Activated CD8-positive, alpha-beta T cell treated with anti-CD3 and anti-CD28 coated beads for 36 hours (primary cell): ENCODE measurements at regions not wholly inside any gene's neighbourhood (a gene's known extent, or its start where the extent isn't known, plus 50 kb on each side); places are given as distances from the start of the nearest gene placed in this dataset.
"Not testable (repeated sequence)": the region's sequence is repeated elsewhere in the genome, so short reads cannot be mapped to it uniquely, and the experiment has no call there.

Experiments
- ATAC-seq: fragments of 200-7000 bp; cut with Tn5 transposase; one replicate; pipeline ENCODE4 v1.10.0; 2021; ENCODE audit warnings: mild to moderate bottlenecking, moderate library complexity
- CTCF ChIA-PET: fragments of 350-600 bp; sonication (Branson Sonifier 250); formaldehyde crosslinking; loops from one replicate; lab custom pipeline; 2021; ENCODE audit warnings: antibody characterized with exemption; lab: Charles Lee
- POLR2A ChIA-PET: fragments of 350-600 bp; sonication (Branson Sonifier 250); formaldehyde crosslinking; loops from one replicate; lab custom pipeline; 2021; ENCODE audit warnings: antibody characterized with exemption; lab: Charles Lee
- DNase-seq: peaks from one replicate; pipeline ENCODE4 v3.0.0-alpha.2; 2020
- H3K27ac Mint-ChIP-seq: one replicate; pipeline ENCODE4 v1.8.0; 2021; ENCODE audit warnings: mild to moderate bottlenecking, mixed read lengths
- H3K27me3 Mint-ChIP-seq: one replicate; pipeline ENCODE4 v1.8.0; 2021; ENCODE audit warnings: mixed read lengths
- H3K36me3 Mint-ChIP-seq: one replicate; pipeline ENCODE4 v1.8.0; 2021; ENCODE audit warnings: low read depth, mixed read lengths
- H3K4me1 Mint-ChIP-seq: one replicate; pipeline ENCODE4 v1.8.0; 2021; ENCODE audit warnings: low read depth, mixed read lengths
- H3K4me3 Mint-ChIP-seq: one replicate; pipeline ENCODE4 v1.8.0; 2021; ENCODE audit warnings: mild to moderate bottlenecking, moderate library complexity, mixed read lengths
- H3K9me3 Mint-ChIP-seq: one replicate; pipeline ENCODE4 v1.8.0; 2021; ENCODE audit warnings: mixed read lengths
- CTCF ChIP-seq: fragments of 200-600 bp; IDR thresholded peaks from one replicate; pipeline ENCODE4 v1.8.0; 2022; ENCODE audit warnings: antibody characterized with exemption, mild to moderate bottlenecking
- intact Hi-C: fragments of 100-400 bp; cut with micrococcal nuclease; formaldehyde crosslinking; loops from one replicate; pipeline ENCODE4 v1.10.0; 2022

GRCh38 chrX:78574306-78574705 is 84.8 kb downstream of the RTL3 start:
- TF ChIP-seq CTCF: no peak
- DNase-seq (no peak), ATAC-seq (no peak)
- no peak overlapping the region for H3K27ac Mint-ChIP-seq
- no peaks in the 10 kb centered on the region for H3K9me3 Mint-ChIP-seq
- no peaks in the 10 kb centered on the region for H3K36me3 Mint-ChIP-seq
- POLR2A ChIA-PET: no interaction called here
- H3K4me3 Mint-ChIP-seq: no peak overlapping the region
- intact Hi-C loops: no loop called here
- CTCF ChIA-PET: no interaction called here
- no peaks in the 10 kb centered on the region for H3K27me3 Mint-ChIP-seq
- H3K4me1 Mint-ChIP-seq: peaks cover 5% of the 10 kb centered on the region

- ATAC-seq (no peak), DNase-seq (no peak)
- H3K9me3 Mint-ChIP-seq: no peaks in the 10 kb centered on the region
- intact Hi-C loops: no loop called here
- no peak overlapping the region for H3K27ac Mint-ChIP-seq
- H3K36me3 Mint-ChIP-seq: no peaks in the 10 kb centered on the region
- CTCF ChIA-PET: no interaction called here
- no peaks in the 10 kb centered on the region for H3K27me3 Mint-ChIP-seq
- TF ChIP-seq CTCF: no peak
- peaks cover 5% of the 10 kb centered on the region for H3K4me1 Mint-ChIP-seq
- POLR2A ChIA-PET: no interaction called here
- no peak overlapping the region for H3K4me3 Mint-ChIP-seq
Observed at GRCh38 chrX:78573630-78574029, 85.5 kb downstream of the RTL3 start.

- DNase-seq (no peak), ATAC-seq (no peak)
- Mint-ChIP-seq H3K36me3 (no peaks in the 10 kb centered on the region), H3K4me3 (no peak overlapping the region), H3K27me3 (no peaks in the 10 kb centered on the region), H3K4me1 (peaks cover 5% of the 10 kb centered on the region), H3K27ac (no peak overlapping the region), H3K9me3 (no peaks in the 10 kb centered on the region)
- intact Hi-C loops: no loop called here
- CTCF ChIA-PET: no interaction called here
- POLR2A ChIA-PET: no interaction called here
- TF ChIP-seq CTCF: no peak
Observed at GRCh38 chrX:78571849-78572248, 87.3 kb downstream of the RTL3 start.

- Mint-ChIP-seq H3K27ac (peak overlapping the region; percentile 63), H3K27me3 (no peaks in the 10 kb centered on the region), H3K9me3 (no peaks in the 10 kb centered on the region), H3K36me3 (no peaks in the 10 kb centered on the region), H3K4me1 (peaks cover 4% of the 10 kb centered on the region), H3K4me3 (no peak overlapping the region)
- TF ChIP-seq CTCF: peak; percentile 38
- intact Hi-C loops: no loop called here
- DNase-seq (no peak), ATAC-seq (no peak)
- ChIA-PET CTCF (interaction anchor here (0.6 to 1.5 kb wide), 12 partner anchors 40 to 1121 kb away, joined by 3 to 4 read pairs (median 3); no protein-coding TSS in a partner anchor), POLR2A (no interaction called here)
Observed at GRCh38 chrX:78555401-78555980, 103.6 kb downstream of the RTL3 start.

GRCh38 chrX:78552628-78553027 is 106.5 kb downstream of the RTL3 start:
- POLR2A ChIA-PET, intact Hi-C loops, H3K36me3 Mint-ChIP-seq, CTCF ChIA-PET, H3K27ac Mint-ChIP-seq, ATAC-seq, H3K27me3 Mint-ChIP-seq, H3K4me1 Mint-ChIP-seq, H3K4me3 Mint-ChIP-seq, H3K9me3 Mint-ChIP-seq, DNase-seq: not testable (repeated sequence)

GRCh38 chrX:78548012-78548411 is 111.1 kb downstream of the RTL3 start:
- Mint-ChIP-seq H3K9me3 (peaks cover 9% of the 10 kb centered on the region), H3K36me3 (no peaks in the 10 kb centered on the region), H3K27me3 (no peaks in the 10 kb centered on the region), H3K27ac (no peak overlapping the region), H3K4me1 (peaks cover 2% of the 10 kb centered on the region), H3K4me3 (no peak overlapping the region)
- POLR2A ChIA-PET: no interaction called here
- no peak for ATAC-seq
- intact Hi-C loops: no loop called here
- no peak for DNase-seq
- CTCF ChIA-PET: no interaction called here
- no peak for TF ChIP-seq CTCF
